Suppressor macrophage treated with lipopolysaccharide for 1 hour (primary cell): ENCODE measurements at regions not wholly inside any gene's neighbourhood (a gene's known extent, or its start where the extent isn't known, plus 50 kb on each side); places are given as distances from the start of the nearest gene placed in this dataset.

Experiments used
- DNase-seq, 3 donors: peaks; one replicate each; pipeline ENCODE4 v3.0.0-alpha.2; 2020 to 2022

DNA sequence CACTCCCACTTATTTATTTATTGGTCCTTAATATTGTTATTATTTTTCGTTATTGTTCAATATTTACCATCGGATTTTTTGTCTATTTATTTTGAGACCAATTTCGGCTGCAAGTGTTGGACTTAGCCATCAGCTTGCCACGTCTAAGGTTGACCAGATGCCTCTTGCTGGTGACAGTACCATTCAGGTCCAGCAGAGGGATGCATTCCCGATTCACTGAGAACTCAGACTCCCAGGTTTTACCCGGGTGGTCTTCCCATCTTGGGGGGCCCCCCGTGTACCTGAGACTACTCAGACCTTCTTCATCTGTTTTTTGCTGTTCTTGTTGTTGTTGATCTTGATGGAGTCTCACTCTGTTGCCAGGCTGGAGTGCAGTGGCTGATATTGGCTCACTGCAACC, 1435.2 kb downstream of the UQCRFS1 start:
- peak in 2 of 3 donors; percentile 11 to 21 for DNase-seq

DNA sequence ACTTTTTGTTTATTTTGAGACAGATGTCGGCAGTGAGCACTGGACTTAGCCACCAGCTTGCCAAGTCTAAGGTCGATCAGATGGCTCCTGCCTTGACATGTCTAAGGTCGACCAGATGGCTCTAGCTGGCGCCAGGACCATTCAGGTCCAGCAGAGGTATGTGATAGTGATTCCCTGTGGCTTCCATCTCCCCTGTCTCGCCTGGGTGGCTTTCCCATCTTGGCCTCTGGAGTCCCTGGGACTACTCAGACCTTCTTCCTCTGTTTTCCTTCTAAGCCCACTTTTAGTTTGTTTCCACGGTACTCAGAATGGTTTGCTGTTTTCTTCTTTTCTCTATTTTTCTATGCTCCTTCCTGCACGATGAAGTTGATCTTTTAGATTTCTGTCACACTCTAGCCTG, 1435.7 kb downstream of the UQCRFS1 start:
- DNase-seq, result no peak

DNA sequence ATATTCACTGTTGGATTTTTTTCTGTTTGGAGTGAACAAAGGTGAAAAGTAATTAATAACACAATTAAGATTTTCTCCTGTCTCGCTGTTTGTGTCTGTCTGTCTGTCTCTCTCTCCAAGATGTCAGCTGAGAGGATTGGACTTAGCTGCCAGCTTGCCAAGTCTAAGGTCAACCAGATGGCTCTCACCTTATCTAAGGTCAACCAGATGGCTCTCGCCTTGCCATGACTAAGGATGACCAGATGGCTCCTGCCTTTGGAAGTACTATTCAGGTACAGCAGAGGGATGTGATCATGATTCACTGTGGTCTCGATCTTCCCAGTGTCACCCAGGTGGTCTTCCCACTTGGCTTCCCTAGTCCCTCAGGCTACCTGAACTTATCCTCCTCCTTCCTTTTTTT, 1436.4 kb downstream of the UQCRFS1 start:
- no peak for DNase-seq

DNA sequence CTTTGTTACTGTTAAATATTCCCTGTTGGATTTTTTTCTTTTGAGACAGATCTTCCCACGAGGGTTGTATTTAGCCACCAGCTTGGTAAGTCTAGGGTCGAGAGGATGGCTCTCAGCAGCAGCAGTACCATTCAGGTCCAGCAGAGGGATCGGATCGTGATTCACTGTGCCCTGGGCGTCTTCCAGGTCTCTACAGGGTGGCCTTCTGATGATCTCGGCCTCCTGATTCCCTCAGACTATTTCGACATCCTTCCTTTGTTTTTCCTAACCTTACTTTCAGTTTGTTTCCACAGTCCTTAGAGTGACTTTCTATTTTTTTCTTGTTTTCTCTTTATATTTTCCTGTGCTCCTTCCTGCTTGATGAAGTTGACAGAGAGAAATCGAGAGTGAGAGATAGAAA, 1436.9 kb downstream of the UQCRFS1 start:
- peak; percentile 32 to 50 (median 47) for DNase-seq

DNA sequence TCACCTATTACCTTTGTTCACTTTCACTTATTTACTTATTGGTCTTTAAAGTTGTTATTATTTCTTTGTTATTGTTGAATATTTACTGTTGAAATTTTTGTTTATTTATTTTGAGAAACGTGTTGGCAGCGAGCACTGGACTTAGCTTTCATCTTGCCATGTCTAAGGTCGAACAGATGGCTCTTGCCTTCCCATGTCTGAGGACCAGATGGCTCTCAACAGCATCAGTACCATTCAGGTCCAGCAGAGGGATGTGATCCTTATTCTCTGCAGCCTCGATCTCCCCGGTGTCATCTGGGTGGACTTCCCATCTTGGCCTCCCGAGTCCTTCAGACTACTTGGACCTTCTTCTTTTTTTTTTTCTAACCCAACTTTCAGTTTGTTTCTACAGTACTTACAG, 1437.6 kb downstream of the UQCRFS1 start:
- DNase-seq, result no peak

DNA sequence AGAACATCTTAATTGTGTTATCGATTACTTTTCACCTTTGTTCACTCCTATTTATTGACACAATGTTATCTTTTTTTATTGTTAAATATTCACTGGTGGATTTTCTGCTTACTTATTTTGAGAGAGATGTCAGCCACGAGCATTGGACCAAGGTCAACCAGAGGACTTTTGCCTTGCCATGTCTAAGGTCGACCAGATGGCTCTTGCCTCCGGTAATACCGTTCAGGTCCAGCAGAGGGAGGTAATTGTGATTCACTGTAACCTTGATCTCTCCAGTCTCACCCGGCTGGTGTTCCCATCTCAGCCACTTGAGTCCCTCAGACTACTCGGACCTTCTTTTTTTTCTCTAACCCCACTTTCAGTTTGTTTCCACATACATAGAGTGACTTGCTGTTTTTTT, 1438.1 kb downstream of the UQCRFS1 start:
- DNase-seq, result peak; percentile 23 to 35 (median 27)

DNA sequence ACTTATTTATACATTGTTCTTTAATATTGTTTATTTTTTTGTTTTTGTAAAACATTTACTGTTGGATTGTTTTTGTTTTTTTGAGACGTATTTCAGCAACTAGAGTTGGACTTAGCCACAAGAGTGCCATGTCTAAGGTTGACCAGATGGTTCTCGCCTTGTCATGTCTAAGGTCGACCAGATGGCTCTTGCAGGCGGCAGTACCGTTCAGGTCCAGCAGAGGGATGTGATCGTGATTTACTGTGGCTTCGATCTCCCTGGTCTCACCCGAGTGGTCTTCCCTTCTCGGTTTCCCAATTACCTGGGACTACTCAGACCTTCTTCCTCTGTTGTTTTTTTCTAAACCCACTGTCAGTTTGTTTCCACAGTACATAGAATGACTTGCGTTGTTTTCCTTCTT, 1438.6 kb downstream of the UQCRFS1 start:
- peak in 2 of 3 donors; percentile 10 to 12 for DNase-seq

DNA sequence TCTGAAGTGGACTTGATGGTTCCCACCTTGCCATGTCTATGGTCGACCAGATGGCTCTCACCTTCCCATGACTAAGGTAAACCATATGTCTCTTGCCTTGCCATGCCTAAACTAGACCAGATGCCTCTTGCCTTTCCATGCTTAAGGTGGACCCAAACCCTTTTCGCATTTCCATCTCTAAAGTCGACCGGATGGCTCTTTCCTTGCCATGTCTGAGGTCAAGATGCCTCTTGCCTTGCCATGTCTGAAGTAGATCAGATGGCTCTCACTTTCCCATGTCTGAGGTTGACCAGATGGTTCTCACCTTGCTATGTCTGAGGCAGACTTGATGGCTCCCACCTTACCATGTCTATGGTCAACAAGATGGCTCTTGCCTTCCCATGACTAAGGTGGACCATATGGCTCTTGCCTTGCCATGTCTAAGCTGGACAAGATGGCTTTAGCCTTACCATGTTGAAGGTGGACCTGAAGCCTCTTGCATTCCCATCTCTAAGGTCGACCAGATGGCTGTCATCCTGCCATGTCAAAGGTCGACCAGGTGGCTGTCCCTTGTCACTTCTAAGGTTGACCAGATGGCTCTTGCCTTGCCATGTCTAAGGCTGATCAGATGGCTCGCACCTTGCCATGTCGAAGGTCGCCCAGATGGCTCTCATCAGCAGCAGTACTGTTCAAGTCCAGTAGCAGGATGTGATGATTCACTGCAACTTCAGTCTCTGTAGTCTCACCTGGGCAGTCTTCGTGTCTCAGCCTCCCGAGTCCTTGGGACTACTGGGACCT, 1439.4 kb downstream of the UQCRFS1 start:
- no peak for DNase-seq

DNA sequence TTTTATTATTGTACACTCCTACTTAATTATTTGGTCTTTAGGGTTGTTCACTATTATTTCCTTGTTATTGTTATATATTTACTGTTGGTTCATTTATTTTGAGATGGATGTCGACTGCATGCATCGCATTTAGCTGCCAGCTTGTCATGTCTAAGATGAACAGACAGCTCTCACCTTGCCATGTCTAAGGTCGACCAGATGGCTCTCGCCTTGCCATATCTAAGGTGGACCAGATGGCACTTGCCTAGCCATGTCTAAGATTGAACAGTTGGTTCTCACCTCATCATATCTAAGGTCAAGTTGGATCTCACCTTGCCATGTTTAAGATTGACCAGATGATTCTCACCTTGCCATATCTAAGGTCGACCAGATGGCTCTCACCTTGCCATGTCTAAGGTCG, 1440.9 kb downstream of the UQCRFS1 start:
- DNase-seq, result no peak

DNA sequence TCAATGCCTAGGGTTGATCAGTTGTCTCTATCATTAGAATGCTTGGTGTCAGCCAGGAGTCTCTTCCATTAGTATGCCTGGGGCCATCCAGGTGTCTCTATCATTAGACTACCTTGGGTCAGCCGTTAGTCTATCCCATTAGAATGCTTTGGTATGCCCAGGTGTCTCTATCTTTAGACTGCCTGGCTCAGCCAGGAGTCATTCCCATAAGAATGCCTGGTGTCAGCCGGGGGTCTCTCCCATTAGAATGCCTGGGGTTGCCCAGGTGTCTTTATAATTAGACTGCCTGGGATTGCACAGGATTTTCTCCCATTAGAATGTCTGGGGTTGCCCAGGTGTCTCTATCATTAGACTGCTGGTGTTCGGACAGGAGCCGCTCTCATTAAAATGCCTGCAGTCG, 1442.9 kb downstream of the UQCRFS1 start:
- no peak for DNase-seq

DNA sequence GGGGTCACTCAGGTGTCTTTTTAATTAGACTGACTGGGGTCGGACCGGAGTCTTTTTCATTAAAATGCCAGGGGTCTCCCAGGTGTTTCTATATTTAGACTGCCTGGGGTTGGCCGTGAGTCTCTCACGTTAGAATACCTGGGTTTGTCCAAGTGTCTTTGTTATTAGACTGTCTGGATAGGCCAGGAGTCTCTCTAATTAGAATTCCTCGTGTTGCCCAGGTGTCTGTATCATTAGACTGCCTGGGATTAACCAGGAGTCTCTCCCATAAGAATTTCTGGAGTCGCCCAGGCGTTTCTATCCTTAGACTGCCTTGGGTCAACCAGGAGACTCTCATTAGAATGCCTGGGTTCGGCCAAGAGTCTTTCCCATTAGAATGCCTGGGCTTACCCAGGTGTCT, 1445.7 kb downstream of the UQCRFS1 start:
- no peak for DNase-seq

DNA sequence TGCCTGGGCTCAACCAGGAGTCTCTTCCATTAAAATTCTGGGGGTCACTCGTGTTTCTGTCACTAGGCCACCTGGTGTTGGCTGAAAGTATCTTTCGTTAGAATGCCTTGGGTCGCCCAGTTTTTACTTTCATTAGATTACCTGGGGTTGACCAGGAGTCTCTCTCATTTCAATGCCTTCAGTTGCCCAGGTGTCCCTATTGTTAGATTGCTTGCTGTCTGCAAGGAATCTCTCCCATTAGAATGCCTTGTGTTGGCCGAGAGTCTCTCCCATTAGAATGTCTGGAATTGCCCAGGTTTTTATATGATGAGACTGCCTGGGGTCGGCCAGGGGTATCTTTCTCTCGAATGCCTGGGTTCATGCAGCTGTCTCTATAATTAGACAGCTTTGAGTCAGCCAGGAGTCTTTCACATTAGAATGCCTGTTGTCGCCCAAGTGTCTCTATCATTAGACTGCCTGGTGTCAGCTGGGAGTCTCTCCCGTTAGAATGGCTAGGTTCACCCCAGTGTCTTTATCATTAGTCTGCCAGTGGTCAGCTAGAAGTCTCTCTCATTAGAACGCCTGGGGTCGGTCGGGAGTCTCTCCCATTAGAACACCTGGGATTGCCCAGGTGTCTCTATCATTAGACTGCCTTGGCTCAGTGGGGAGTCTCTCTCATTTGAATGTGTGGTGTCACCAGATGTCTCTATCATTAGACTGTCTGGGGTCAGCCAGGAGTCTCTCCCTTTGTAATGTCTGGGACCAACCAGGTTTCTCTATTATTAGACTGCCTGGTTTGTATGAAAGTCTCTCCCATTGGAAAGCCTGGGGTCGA, 1446.8 kb downstream of the UQCRFS1 start:
- no peak for DNase-seq

DNA sequence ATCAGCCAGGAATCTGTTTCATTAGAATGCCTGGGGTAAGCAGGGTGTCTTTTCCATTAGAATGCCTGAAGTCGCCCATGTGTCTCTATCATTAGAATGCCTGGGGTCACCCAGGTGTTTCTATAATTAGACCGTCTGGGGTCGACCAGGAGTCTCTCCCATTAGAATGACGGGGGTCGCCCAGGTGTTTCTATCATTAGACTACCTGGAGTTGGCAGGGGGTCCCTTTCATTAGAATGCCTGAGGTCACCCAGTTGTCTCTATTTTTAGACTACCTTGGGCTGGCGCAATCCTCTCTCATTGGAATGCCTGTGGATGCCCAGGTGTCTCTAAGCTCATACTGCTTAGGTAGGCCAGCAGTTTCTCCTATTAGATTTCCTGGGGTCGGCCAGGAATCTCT, 1447.6 kb downstream of the UQCRFS1 start:
- DNase-seq, result no peak

DNA sequence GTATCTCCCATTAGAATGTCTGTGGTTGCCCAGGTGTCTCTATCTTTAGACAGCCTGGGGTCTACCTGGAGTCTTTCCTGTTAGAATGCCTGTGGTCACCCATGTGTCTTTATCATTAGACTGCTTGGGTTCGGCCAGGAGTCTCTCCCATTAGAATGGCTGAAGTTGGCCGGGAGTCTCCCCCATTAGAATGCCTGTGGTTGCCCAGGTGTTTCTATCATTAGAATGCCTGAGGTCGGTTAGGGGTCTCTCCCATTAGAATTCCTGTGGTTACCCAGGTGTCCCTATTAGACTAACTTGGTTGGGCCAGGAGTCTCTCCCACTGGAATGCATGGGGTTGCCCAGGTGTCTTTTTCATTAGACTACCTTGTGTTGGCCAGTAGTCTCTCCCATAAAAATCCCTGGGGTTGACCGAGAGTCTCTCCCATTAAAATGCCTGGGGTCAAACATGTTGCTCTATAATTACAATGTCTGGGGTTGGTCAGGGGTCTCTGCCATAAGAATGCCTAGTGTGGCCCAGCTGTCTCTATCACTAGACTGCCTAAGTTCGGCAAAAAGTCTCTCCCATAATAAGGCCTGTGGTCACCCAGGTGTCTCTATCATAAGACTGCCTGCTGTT, 1448.7 kb downstream of the UQCRFS1 start:
- no peak for DNase-seq

DNA sequence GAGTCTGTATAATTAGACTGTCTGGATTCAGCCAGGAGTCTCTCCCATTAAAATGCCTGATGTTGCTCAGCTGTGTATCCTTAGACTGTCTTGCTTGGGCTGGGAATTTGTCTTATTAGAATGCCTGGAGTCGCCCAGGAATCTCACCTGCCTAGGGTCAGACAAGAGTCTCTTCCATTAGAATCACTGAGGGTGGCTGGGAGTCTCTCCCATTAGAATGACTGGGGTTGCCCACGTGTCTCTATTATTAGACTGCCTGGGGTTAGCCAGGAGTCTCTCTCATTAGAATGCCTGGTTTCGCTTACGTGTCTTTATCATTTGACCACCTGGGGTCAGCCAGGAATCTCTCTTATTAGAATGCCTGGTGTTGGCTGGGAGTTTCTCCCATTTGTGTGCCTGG, 1450.0 kb downstream of the UQCRFS1 start:
- DNase-seq, result no peak

DNA sequence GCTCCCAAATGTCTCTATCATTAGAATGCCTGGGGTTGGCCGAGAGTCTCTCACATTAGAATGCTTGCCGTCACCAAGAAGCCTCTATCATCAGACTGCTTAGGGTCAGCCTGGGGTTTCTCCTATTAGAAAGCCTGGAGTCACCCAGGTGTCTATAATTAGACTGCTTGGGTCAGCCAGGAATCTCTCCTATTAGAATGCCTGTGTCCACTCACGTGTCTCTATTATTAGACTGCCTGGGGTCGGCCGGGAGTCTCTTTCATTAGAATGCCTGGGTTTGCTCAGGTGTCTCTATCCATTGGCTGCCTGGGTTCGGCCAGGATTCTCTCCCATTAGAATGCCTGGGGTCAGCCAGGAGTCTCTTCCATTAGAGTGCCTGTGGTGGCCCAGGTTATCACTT, 1453.1 kb downstream of the UQCRFS1 start:
- DNase-seq, result no peak

DNA sequence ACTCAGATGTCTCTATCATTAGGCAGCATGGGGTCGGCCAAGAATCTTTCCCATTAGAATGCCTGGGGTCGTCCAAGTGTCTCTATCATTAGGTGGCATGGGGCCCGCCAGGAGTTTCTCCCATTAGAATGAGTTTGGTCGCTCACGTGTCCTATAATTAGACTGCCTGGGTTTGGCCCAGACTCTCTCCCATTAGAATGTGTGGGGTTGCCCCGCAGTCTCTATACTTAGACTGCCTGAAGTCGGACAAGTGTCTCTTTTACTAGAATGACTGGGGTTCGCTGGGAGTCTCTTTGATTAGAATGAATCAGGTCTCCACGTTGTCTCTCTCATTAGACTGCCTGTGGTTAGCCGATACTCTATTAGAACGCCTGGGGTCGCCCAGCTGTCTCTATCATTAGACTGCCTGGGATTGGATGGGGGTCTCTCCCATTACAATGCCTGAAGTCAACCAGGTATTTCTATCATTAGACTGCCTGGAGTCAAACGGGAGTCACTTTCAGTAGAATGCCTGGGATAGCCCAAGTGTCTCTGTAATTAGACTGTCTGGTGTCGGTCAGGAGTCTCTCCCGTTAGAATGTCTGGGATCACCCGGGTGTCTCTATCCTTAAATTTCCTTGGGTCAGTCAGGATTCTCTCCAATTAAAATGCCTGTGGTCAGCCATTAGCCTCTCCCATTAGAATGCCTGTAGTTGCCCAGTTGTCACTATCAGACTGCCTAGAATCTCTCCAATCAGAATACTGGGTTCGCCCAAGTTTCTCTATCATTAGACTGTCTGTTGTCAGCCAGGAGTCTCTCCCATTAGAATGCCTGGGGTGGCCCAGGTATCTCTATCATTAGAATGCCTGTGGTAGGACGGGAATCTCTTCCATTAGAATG, 1454.1 kb downstream of the UQCRFS1 start:
- no peak for DNase-seq

DNA sequence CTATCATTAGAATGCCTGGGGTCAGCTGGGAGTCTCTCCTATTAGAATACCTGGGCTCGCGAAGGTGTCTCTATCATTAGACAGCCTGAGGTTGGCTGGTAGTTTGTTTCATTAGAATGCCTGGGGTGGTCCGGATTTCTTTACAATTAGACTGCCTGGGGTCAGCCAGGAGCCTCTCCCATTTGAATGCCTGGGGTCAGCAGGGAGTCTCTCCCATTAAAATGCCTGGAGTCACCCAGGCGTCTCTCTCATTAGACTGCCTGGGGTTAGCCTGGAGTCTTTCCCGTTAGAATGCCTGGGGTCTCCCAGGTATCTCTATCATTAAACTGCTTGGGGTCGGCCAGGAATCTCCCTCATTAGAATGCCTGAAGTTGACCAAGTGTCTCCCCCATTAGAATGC, 1458.3 kb downstream of the UQCRFS1 start:
- DNase-seq, result no peak

DNA sequence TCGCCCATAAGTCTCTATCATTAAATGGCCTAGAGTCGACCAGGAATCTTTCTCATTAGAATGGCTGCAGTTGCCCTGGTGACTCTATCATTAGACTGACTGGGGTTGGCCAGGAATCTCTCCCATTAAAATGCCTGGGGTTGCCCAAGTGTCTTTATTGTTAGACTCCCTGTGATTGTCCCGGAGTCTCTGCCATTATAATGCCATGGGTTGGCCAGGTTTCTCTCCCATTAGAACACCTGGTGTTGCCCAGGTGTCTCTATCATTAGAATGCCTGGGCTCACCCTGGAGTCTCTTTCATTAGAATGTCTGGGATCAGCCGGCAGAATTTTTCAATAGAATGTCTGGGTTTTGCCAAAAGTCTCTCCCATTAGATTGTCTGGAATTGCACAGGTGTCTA, 1459.3 kb downstream of the UQCRFS1 start:
- DNase-seq, result no peak

DNA sequence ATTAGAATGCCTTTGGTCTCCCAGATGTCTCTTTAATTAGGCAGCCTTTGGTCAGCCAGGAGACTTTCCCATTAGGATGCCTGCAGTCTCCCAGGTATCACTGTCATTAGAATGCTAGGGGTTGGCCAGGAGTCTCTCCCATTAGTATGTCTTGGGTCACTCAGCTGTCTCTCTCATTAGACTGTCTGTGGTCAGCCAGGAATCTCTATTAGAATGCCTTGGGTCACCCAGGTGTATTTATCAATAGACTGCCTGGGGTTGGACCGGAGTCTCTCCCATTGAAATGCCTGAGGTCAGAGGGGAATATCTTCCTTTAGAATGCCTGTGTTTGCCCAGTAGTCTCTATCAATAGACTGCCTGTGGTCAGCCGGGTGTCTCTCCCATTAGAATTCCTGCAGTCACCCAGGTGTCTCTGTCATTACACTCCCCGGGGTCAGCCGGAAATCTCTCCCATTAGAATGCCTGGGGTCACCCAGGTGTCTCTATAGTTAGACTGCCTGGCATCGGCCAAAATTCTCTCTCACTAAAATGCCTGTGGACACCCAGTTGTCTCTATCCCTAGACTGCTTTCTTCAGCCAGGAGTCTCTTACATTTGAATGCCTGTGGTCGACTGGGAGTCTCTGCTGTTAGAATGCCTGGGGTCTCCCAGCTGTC, 1460.3 kb downstream of the UQCRFS1 start:
- no peak for DNase-seq

DNA sequence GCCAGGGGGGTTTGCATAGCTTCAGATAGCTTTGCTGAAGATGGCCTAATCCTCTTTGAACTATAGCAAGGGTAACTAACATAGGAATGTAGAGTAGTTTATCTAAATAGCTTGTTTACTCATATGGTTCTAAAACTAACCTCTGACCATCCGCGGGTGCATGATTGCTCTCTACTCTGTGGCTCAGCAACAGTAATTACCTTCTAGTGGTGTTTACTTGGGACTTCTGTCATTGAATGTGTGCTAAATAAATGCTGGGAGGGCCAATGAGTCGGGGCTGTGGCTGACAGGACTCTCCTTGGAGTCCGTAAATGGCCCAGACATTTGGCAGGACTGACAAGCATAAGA, 1461.9 kb downstream of the UQCRFS1 start:
- DNase-seq, result no peak

DNA sequence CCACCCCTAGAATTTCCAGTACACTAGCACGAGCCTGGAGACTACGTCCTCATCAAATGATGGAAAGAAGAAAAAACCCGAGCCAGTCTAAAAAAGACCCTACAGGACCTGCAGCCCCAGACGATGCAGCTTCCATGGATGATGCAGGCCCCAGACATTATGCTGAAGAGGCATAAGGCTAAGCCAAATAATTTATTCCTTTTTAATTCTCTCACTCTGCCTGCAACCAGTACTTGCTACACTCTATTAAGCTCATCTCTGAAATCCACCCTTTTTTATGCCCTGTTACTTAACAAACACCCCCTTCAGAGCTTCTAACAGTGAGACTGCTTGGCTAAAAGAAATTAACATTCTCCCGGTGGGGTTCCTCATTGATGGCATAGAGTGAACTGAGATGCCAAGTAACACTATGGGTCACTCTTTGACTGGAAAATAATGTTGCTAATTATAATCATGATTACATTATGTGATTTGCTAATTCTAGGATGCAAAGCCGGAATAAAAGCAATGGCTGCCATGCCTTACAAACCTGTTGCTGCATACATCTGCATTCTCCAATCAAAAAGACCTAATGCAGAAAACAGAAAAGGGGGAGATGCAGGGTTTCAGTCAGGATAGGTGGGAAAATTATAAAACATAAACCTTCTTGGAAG, 1462.4 kb downstream of the UQCRFS1 start:
- no peak for DNase-seq
